Ishikawa (cell line): ENCODE measurements at regions not wholly inside any gene's neighbourhood (a gene's known extent, or its start where the extent isn't known, plus 50 kb on each side); places are given as distances from the start of the nearest gene placed in this dataset.

Experiments used
- CEBPB ChIP-seq: IDR thresholded peaks from 2 replicates; pipeline ENCODE4 v1.6.1; 2012
- CREB1 ChIP-seq: IDR thresholded peaks from 2 replicates; pipeline ENCODE4 v1.6.1; 2012; ENCODE audit warnings: low read depth
- EP300 ChIP-seq: IDR thresholded peaks from 2 replicates; pipeline ENCODE4 v1.6.1; 2012; ENCODE audit warnings: borderline replicate concordance
- MAX ChIP-seq: IDR thresholded peaks from 2 replicates; pipeline ENCODE4 v1.6.1; 2012
- NFIC ChIP-seq: IDR thresholded peaks from 2 replicates; pipeline ENCODE4 v1.6.1; 2012
- RAD21 ChIP-seq: IDR thresholded peaks from 2 replicates; pipeline ENCODE4 v1.6.1; 2012; ENCODE audit warnings: low read depth
- REST ChIP-seq: IDR thresholded peaks from 2 replicates; pipeline ENCODE4 v1.6.1; 2012; ENCODE audit warnings: low read depth, mild to moderate bottlenecking
- TAF1 ChIP-seq: IDR thresholded peaks from 2 replicates; pipeline ENCODE4 v1.6.1; 2012; ENCODE audit warnings: low read depth, mild to moderate bottlenecking
- TCF12 ChIP-seq: IDR thresholded peaks from 2 replicates; pipeline ENCODE4 v1.6.1; 2012; ENCODE audit warnings: low read depth

GRCh38 chr1:66450043-66450514, 83.9 kb upstream of the SGIP1 start:
- TF ChIP-seq MAX (no peak), REST (no peak), CREB1 (no peak), EP300 (no peak), TAF1 (no peak), TCF12 (no peak), CEBPB (no peak), RAD21 (no peak), NFIC (no peak)
